ENCODE measurements at regions not wholly inside any gene's neighbourhood (a gene's known extent, or its start where the extent isn't known, plus 50 kb on each side); places are given as distances from the start of the nearest gene placed in this dataset.

GRCh38 chr18:41265047-41265446 lies 690.0 kb upstream of the PIK3C3 start:
- DNase-seq (ENCODE audit: low spot score) = no peak

GRCh38 chr18:41263956-41264355 lies 691.1 kb upstream of the PIK3C3 start:
- no peak for DNase-seq (ENCODE audit: low spot score)

- DNase-seq (ENCODE audit: low spot score) = no peak
Measured at GRCh38 chr18:41262688-41263087, 692.3 kb upstream of the PIK3C3 start.

GRCh38 chr18:41244591-41245037 lies 710.4 kb upstream of the PIK3C3 start:
- DNase-seq (ENCODE audit: low spot score) = no peak

- DNase-seq (ENCODE audit: low spot score) = no peak
Measured at GRCh38 chr18:41237317-41237716, 717.7 kb upstream of the PIK3C3 start.

- DNase-seq (ENCODE audit: low spot score) = no peak
Measured at GRCh38 chr18:41231681-41232080, 723.4 kb upstream of the PIK3C3 start.

GRCh38 chr18:41227993-41228392 lies 727.0 kb upstream of the PIK3C3 start:
- no peak for DNase-seq (ENCODE audit: low spot score)

GRCh38 chr18:41226911-41227310 lies 728.1 kb upstream of the PIK3C3 start:
- DNase-seq (ENCODE audit: low spot score) = no peak

GRCh38 chr18:41226186-41226585 lies 728.8 kb upstream of the PIK3C3 start:
- DNase-seq (ENCODE audit: low spot score) = no peak

GRCh38 chr18:41216341-41217003 lies 738.6 kb upstream of the PIK3C3 start:
- DNase-seq (ENCODE audit: low spot score) = no peak

GRCh38 chr18:41207706-41208105 lies 747.3 kb upstream of the PIK3C3 start:
- no peak for DNase-seq (ENCODE audit: low spot score)

GRCh38 chr18:41206341-41206830 lies 748.6 kb upstream of the PIK3C3 start:
- DNase-seq (ENCODE audit: low spot score) = no peak

- DNase-seq (ENCODE audit: low spot score) = no peak
Measured at GRCh38 chr18:41199212-41199611, 755.8 kb upstream of the PIK3C3 start.

GRCh38 chr18:41197967-41198366 lies 757.1 kb upstream of the PIK3C3 start:
- no peak for DNase-seq (ENCODE audit: low spot score)

- DNase-seq (ENCODE audit: low spot score) = no peak
Measured at GRCh38 chr18:41170346-41170745, 784.7 kb upstream of the PIK3C3 start.

- no peak for DNase-seq (ENCODE audit: low spot score)
Measured at GRCh38 chr18:41165625-41166024, 789.4 kb upstream of the PIK3C3 start.

- DNase-seq (ENCODE audit: low spot score) = no peak
Measured at GRCh38 chr18:41162781-41163180, 792.3 kb upstream of the PIK3C3 start.

- no peak for DNase-seq (ENCODE audit: low spot score)
Measured at GRCh38 chr18:41162191-41162590, 792.8 kb upstream of the PIK3C3 start.

GRCh38 chr18:41155910-41156851 lies 798.9 kb upstream of the PIK3C3 start:
- no peak for DNase-seq (ENCODE audit: low spot score)

- no peak for DNase-seq (ENCODE audit: low spot score)
Measured at GRCh38 chr18:41155025-41155424, 800.0 kb upstream of the PIK3C3 start.

- no peak for DNase-seq (ENCODE audit: low spot score)
Measured at GRCh38 chr18:41153871-41154270, 801.2 kb upstream of the PIK3C3 start.

- no peak for DNase-seq (ENCODE audit: low spot score)
Measured at GRCh38 chr18:41150316-41150715, 804.7 kb upstream of the PIK3C3 start.

- DNase-seq (ENCODE audit: low spot score) = no peak
Measured at GRCh38 chr18:41146301-41146700, 808.7 kb upstream of the PIK3C3 start.

All from HT-29 (cell line).